ENCODE measurements at regions not wholly inside any gene's neighbourhood (a gene's known extent, or its start where the extent isn't known, plus 50 kb on each side); places are given as distances from the start of the nearest gene placed in this dataset.

- TF ChIP-seq ZNF589 (CRISPR knock-in tag; conservative IDR thresholded peaks at IDR 0.05) (no peak), EHMT2 (IDR thresholded peaks at IDR 0.05; ENCODE audit: borderline replicate concordance, low read depth, low read length) (no peak), KDM2A (CRISPR knock-in tag; IDR thresholded peaks at IDR 0.05; ENCODE audit: borderline replicate concordance, low read depth) (no peak), GLI4 (CRISPR knock-in tag; IDR thresholded peaks at IDR 0.05; ENCODE audit: borderline replicate concordance) (no peak), ATAD3A (CRISPR knock-in tag; IDR thresholded peaks at IDR 0.05) (no peak), ZNF660 (CRISPR knock-in tag; IDR thresholded peaks at IDR 0.05; ENCODE audit: borderline replicate concordance, low read depth) (no peak), GABPA (IDR thresholded peaks at IDR 0.05; ENCODE audit: low read depth, low read length) (no peak), GABPA (CRISPR knock-in tag; IDR thresholded peaks at IDR 0.05; ENCODE audit: low read depth) (no peak), HNRNPK (IDR thresholded peaks at IDR 0.05; ENCODE audit: low read depth, low read length, poor library complexity, severe bottlenecking) (no peak), SP1 (IDR thresholded peaks at IDR 0.05) (no peak), SP1 (CRISPR knock-in tag; IDR thresholded peaks at IDR 0.05) (no peak), ZNF747 (CRISPR knock-in tag; IDR thresholded peaks at IDR 0.05; ENCODE audit: borderline replicate concordance) (no peak)
- TF ChIP-seq, protein P1, sequence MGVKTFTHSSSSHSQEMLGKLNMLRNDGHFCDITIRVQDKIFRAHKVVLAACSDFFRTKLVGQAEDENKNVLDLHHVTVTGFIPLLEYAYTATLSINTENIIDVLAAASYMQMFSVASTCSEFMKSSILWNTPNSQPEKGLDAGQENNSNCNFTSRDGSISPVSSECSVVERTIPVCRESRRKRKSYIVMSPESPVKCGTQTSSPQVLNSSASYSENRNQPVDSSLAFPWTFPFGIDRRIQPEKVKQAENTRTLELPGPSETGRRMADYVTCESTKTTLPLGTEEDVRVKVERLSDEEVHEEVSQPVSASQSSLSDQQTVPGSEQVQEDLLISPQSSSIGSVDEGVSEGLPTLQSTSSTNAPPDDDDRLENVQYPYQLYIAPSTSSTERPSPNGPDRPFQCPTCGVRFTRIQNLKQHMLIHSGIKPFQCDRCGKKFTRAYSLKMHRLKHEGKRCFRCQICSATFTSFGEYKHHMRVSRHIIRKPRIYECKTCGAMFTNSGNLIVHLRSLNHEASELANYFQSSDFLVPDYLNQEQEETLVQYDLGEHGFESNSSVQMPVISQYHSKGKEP (CRISPR knock-in tag; IDR thresholded peaks at IDR 0.05) = no peak
Observed at GRCh38 chr12:24268663-24269186, 319.3 kb upstream of the SOX5 start.

Data from HepG2 (cell line).